Stimulated activated CD8-positive, alpha-beta memory T cell treated with anti-CD3 and anti-CD28 coated beads, Interleukin-7, amount 100 ng/mL, for 24 hours (primary cell): ENCODE measurements at regions not wholly inside any gene's neighbourhood (a gene's known extent, or its start where the extent isn't known, plus 50 kb on each side); places are given as distances from the start of the nearest gene placed in this dataset.
"Not testable (repeated sequence)": the region's sequence is repeated elsewhere in the genome, so short reads cannot be mapped to it uniquely, and the experiment has no call there.

ENCODE experiments used
- DNase-seq: peaks from one replicate; pipeline ENCODE4 v3.0.0-alpha.2; 2020; ENCODE audit warnings: low read depth

DNA sequence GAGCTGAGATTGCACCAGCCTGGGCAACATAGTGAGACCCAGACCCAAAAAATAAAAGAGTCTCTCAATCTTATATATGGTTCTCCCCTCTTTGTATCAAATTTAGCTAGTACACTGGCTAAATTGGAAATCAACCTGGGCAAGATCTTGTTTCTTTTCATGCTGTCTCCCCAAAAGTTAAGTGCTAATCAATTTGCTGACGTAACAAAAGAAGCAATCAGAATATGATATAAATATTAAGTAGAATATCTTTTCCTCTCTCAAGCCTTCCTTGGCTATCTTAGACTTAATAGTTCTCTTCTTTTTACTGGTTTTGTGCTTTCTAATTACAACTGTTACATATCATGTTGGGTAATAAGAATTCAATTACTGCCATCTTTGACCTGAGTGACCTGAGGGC lies 258.9 kb downstream of the KCNRG start:
- DNase-seq = no peak

DNA sequence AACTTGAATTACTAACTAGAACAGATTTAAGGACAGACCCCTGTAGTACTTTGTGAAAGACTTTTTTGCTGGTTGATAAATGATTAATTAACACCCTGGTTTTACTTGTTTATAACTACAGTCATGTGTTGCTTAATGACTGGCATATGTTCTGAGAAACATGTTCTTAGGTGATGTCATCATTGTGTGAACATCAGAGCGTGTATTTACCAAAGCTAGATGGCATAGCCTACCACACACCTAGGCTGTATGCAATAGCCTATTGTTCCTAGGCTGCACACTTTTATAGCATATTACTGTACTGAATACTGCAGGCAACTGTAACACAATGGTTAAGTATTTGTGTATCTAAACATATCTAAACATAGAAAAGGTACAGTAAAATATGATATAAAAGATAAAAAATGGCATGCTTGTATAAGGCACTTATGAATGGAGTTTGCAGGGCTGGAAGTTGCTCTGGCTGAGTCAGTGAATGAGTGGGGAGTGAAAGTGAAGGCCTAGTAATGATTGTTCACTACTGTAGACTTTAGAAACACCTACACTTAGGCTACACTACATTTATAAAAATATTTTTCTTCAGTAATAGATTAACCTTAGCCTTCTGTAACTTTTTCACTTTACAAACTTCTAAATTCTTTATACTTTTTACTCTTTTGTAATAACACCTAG lies 260.3 kb downstream of the KCNRG start:
- no peak for DNase-seq

DNA sequence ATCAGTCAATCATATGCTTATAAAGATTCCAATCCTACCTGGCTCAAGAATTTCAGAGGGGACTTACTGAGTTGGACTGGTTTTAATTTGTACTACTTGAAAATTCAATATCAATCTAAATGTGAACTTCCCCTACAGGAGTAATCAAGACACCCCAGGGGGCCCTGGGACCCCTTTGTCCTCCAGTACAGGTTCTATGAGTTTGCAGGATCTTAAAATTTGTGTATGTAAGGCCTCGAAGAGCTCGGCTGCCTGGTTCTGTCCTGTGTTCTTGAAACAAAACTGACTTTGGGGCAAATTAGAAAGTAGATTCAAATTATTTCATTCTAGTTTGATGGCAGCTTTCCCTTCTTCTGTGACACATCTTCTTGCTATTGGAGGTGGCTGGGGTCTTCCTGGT lies 261.3 kb downstream of the KCNRG start:
- DNase-seq = no peak

GRCh38 chr13:50277127-50277526 lies 261.9 kb downstream of the KCNRG start:
- DNase-seq = no peak

DNA sequence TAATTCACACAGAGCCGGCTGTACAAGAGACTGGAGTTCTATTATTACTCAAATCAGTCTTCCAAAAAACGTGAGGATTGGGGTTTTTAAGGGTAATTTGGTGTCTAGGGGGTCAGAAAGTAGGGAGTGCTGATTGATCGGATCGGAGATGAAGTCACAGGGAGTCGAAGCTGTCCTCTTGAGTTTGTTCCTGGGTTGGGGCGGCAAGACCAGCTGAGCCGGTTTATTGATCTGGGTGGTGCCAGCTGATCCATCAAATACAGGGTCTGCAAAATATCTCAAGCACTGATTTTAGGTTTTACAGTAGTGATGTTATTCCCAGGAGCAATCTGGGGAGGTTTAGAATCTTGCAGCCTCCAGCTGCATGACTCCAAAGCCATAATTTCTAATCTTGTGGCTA lies 262.7 kb downstream of the KCNRG start:
- DNase-seq = no peak

DNA sequence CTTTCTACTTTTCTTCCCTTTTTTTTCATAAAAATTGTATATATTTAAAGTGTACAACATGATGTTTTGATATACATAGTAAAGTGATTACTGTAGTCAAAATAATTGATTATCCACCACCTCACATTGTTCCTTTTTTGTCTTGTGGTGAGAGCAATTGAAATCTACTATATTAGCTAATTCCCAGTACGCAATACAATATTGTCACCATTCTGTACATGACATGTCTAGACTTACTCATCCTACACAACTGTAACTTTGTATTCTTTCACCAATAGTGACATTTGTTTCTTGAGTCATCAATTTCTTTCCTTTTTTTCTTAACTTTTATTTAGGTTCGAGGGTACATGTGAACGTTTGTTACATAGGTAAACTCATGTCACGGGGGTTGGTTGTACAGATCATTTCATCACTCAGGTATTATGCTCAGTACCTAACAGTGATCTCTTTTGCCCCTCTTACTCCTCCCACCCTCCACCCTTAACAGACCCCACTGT lies 265.2 kb downstream of the KCNRG start:
- DNase-seq = no peak

DNA sequence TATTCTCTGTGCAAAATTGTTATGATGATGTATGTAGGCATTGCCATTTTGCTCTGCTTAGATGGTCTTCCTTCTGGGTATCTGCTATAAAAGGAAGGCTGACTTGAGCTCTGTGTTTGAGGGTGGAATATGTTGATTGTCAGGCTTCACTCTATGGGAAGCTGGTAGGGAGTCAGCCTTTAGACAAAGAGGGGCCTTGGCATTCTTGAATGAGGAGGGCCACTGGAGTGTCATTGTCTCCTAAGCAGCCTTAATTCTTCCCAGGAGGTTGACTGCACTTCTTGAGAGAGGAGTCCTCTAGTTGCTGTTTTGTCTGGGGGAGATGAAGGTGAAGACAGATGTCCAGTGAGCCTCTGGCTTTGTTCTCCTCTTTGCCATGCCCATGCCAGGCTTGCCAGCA lies 266.8 kb downstream of the KCNRG start:
- DNase-seq = no peak

- no peak for DNase-seq
These were observed 267.8 kb downstream of the KCNRG start for GRCh38 chr13:50283017-50283416.

GRCh38 chr13:50284540-50284939 lies 269.3 kb downstream of the KCNRG start:
- no peak for DNase-seq

DNA sequence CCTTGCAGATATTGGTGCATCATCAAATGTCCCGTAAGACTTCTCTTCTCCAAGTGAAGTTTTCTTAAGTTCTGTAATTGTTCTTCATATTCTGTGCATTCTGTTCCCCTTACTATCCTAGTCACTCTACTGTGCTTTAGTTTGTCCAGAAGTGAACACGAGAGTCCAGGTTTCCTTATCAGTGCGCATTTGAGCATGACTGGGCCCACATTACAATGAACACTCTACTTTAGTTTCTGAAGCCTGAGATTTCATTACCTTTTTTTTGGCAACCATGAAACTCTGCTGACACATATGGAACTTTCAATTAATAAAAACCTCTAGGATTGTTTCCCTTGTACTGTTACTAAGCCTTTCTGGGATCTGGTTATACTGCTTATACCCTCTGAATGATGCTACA lies 270.0 kb downstream of the KCNRG start:
- DNase-seq = no peak

DNA sequence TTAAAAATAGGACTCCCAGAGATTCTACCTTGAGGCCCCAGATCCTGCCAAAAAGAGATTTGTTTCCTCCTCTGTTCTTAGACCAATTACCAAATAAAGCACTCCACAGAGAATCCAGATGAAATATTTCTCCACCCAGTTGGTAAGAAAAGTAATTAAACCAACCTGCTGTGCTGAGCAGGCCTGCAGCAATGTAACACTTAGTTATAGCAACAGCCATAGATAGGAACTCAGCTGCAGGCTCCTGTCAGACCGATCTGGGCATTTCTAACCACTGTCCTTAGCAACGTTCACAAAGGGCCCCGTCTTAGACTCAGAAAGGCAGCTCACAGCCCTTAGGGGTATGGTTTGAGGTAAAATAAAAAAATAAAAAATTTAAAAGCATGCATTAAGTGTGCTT lies 271.1 kb downstream of the KCNRG start:
- DNase-seq = no peak

DNA sequence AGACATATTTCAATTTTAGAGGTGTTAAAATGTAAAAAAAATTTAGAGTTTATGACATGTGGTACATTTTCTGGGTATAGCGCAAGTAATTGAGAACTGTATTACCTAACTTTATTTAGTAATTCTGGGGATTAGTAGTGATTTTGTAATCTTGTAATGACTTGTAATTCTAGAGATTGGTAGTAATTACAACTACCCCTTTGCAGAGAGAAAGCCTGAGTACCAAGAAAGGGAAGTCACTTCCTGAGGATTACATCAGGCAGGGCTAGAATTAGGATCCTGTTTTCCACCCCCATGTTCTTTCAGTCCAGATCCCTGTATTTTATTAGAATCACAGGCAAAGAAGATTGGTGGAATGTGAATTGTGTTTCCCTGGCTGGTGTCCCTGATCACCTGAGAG lies 274.9 kb downstream of the KCNRG start:
- DNase-seq = no peak

DNA sequence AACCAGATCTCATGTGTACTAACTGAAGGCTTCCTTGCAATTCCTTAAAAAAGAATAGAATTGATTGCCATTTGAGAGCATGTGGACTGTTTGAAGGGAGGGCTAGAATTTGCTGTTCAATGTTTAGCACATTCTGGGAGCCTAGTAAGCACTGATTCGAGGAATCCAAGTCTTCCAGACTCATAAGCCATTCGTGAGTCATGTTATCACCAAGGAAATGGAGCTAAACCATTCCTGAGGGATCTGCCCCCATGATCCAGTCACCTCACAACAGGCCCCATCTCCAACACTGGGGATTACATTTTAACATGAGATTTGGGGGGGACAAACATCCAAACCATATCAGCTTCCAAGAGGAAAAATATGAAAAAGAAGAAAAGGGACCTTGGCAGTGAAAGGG lies 276.4 kb downstream of the KCNRG start:
- DNase-seq = no peak

GRCh38 chr13:50292081-50292480 lies 276.8 kb downstream of the KCNRG start:
- no peak for DNase-seq

DNA sequence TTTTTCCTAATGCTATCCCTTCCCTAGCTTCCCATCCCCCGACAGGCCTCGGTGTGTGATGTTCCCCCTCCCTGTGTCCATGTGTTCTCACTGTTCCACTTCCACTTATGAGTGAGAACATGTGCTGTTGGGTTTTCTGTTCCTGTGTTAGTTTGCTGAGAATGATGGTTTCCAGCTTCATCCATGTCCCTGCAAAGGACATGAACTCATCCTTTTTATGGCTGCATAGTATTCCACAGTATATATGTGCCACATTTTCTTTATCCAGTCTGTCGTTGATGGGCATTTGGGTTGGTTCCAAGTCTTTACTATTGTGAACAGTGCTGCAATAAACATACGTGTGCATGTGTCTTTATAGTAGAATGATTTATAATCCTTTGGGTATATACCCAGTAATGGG lies 279.2 kb downstream of the KCNRG start:
- not testable (repeated sequence) for DNase-seq

- DNase-seq = no peak
These were observed 284.5 kb downstream of the KCNRG start for GRCh38 chr13:50299546-50300249.

GRCh38 chr13:50303963-50304721 lies 288.9 kb downstream of the KCNRG start:
- no peak for DNase-seq

- no peak for DNase-seq
These were observed 290.9 kb downstream of the KCNRG start for GRCh38 chr13:50306156-50306555.

- no peak for DNase-seq
These were observed 294.1 kb downstream of the KCNRG start for GRCh38 chr13:50309318-50309717.

DNA sequence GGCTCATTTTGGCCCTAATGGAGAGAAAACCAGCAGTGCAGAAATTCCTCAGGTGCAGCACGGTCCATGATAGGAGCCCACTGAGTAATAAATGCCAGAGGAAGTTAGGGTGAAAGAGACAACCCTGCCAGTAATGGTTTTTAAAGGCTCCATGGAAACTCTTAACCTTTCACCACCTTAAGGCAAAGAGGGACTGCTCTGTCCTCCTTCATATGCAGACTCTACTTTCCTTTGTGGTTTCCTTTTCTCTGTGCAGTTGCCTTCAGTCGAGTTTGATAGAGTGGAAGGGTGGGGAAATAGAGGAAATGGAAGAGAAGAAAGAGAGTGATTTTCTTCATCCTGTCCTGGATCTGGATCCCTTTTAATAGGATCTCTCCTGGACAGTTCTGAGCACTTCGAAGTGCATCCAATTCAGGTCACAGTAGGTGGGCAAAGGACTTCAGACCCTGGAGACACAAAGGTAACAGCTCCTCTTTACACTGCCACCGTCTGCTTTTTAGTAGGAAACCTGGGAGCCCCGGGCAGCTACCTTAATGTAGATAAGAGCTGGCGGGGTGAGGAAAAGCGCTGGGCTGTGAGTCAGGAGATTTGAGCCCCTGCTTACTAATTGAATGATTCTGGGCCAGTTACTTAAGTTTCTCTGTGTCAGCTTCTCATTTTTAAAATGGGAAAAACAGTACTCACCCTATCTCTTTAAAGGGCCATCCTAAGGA lies 294.8 kb downstream of the KCNRG start:
- DNase-seq = no peak

DNA sequence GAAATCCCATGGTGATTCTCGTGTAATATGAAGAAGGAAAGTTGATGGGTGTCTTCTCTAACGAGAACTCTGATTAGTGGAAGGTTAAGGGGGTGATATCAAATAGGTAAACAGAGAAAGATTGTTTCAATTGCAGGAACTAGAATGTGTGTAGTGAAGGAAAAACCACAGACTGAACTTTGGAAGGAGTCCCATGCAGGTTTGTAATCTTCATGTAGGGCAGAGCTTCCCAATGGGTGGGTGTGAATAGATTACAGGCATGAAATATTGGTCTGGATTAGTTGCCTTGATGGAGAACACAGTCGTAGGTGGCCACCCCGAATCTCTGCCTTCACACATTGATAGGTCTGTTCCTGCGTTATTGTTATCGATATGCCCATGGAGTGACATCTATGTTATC lies 295.5 kb downstream of the KCNRG start:
- DNase-seq = no peak

GRCh38 chr13:50318887-50319286 lies 303.6 kb downstream of the KCNRG start:
- DNase-seq = no peak
